K562 (cell line): ENCODE measurements at regions not wholly inside any gene's neighbourhood (a gene's known extent, or its start where the extent isn't known, plus 50 kb on each side); places are given as distances from the start of the nearest gene placed in this dataset.
A peak's percentile ranks its signal among the peaks of the same experiment; 100 is the strongest.

Experiments used
- ADNP ChIP-seq: fragments of 200-800 bp; sonication (Bioruptor generic); IDR thresholded peaks from 2 replicates; pipeline ENCODE4 v1.6.1; 2016; ENCODE audit warnings: missing genetic modification characterization, missing compliant biosample characterization
- CBFA2T3 ChIP-seq: fragments of 450-650 bp; IDR thresholded peaks from 2 replicates; pipeline ENCODE4 v1.6.1; 2017
- CBX3 ChIP-seq, 2 experiments: IDR thresholded peaks; 1 replicate in 1 of 2; 2 replicates in 1 of 2; pipeline ENCODE4 v1.6.1; 2012; ENCODE audit warnings: inconsistent platforms in 2 of 2, low read length in 2 of 2, borderline replicate concordance in 1 of 2, control low read depth in 1 of 2
- CEBPB ChIP-seq: fragments of 450-650 bp; IDR thresholded peaks from 2 replicates; pipeline ENCODE4 v1.6.1; 2016; ENCODE audit warnings: missing genetic modification characterization, missing compliant biosample characterization
- CTBP1 ChIP-seq: fragments of 450-650 bp; IDR thresholded peaks from 2 replicates; pipeline ENCODE4 v1.6.1; 2016; ENCODE audit warnings: borderline replicate concordance
- CXXC5 ChIP-seq: fragments of 250-450 bp; sonication (Bioruptor Pico); IDR thresholded peaks from 2 replicates; pipeline ENCODE4 v1.8.0; 2022; ENCODE audit warnings: inconsistent platforms, mild to moderate bottlenecking, moderate library complexity
- EP300 ChIP-seq: IDR thresholded peaks from 2 replicates; pipeline ENCODE4 v1.6.1; 2012; ENCODE audit warnings: low read length, improper control_type of control experiment
- GATAD2A ChIP-seq: fragments of 450-650 bp; IDR thresholded peaks from 2 replicates; pipeline ENCODE4 v1.6.1; 2017
- HMG20B ChIP-seq: fragments of 250-450 bp; sonication (Bioruptor Pico); IDR thresholded peaks from 2 replicates; pipeline ENCODE4 v1.5.0; 2021; ENCODE audit warnings: mild to moderate bottlenecking
- HMGN3 ChIP-seq: IDR thresholded peaks from 2 replicates; pipeline ENCODE4 v1.6.1; 2011; ENCODE audit warnings: borderline replicate concordance, low read depth, mild to moderate bottlenecking, mixed read lengths, low read length; ENCODE audit not compliant: insufficient read length; ENCODE audit errors: extremely low read depth
- MED1 ChIP-seq: sonication (generic); formaldehyde crosslinking; IDR thresholded peaks from 2 replicates; pipeline ENCODE4 v1.8.1; 2023; ENCODE audit warnings: missing genetic modification reagents, borderline replicate concordance
- MYC ChIP-seq, 2 experiments: fragments of 250-450 bp in 1 of 2; sonication (Bioruptor Pico) in 1 of 2; IDR thresholded peaks; 2 replicates each; pipeline versions ENCODE4 v1.5.1 to v1.6.1; 2012 to 2021; ENCODE audit warnings: low read depth in 2 of 2, borderline replicate concordance in 1 of 2, improper control_type of control experiment in 1 of 2, low read length in 1 of 2, mild to moderate bottlenecking in 1 of 2, moderate library complexity in 1 of 2
- NCOA1 ChIP-seq: fragments of 450-650 bp; IDR thresholded peaks from 2 replicates; pipeline ENCODE4 v1.6.1; 2016; ENCODE audit warnings: low read depth
- NCOR1 ChIP-seq: fragments of 450-650 bp; IDR thresholded peaks from 2 replicates; pipeline ENCODE4 v1.6.1; 2016; ENCODE audit warnings: mild to moderate bottlenecking, moderate library complexity
- NEUROD1 ChIP-seq: fragments of 150-350 bp; IDR thresholded peaks from 2 replicates; pipeline ENCODE4 v1.6.1; 2014; ENCODE audit warnings: borderline replicate concordance, low read length, low read depth; ENCODE audit not compliant: partially characterized antibody
- NFIC ChIP-seq: fragments of 450-650 bp; IDR thresholded peaks from 2 replicates; pipeline ENCODE4 v1.6.1; 2017; ENCODE audit warnings: mild to moderate bottlenecking, inconsistent platforms
- POLR3A ChIP-seq: IDR thresholded peaks from 2 replicates; pipeline ENCODE4 v1.6.1; 2011; ENCODE audit warnings: borderline replicate concordance, mild to moderate bottlenecking, moderate library complexity; ENCODE audit not compliant: insufficient read length, insufficient read depth; ENCODE audit errors: extremely low read depth
- TBP ChIP-seq: optimal IDR thresholded peaks from 2 replicates; pipeline ENCODE3; 2011; ENCODE audit warnings: low read depth, low read length, improper control_type of control experiment
- TCF7L2 ChIP-seq: fragments of 150-350 bp; IDR thresholded peaks from 2 replicates; pipeline ENCODE4 v1.6.1; 2016; ENCODE audit warnings: low read depth, mild to moderate bottlenecking, low read length, moderate library complexity
- ZBED1 ChIP-seq: IDR thresholded peaks from 2 replicates; pipeline ENCODE4 v1.6.1; 2014
- ZBTB7A ChIP-seq: IDR thresholded peaks from 2 replicates; pipeline ENCODE4 v1.6.1; 2011; ENCODE audit warnings: low read depth, mild to moderate bottlenecking, low read length, moderate library complexity, borderline replicate concordance; ENCODE audit not compliant: control insufficient read depth
- ZNF583 ChIP-seq: fragments of 250-450 bp; sonication (Bioruptor Pico); IDR thresholded peaks from 2 replicates; pipeline ENCODE4 v1.4.0; 2020
- ZNF717 ChIP-seq: fragments of 250-450 bp; sonication (Bioruptor Pico); IDR thresholded peaks from 2 replicates; pipeline ENCODE4 v1.5.0; 2021
- ZNF764 ChIP-seq: fragments of 250-450 bp; sonication (Bioruptor Pico); IDR thresholded peaks from 2 replicates; pipeline ENCODE4 v1.4.0; 2020; ENCODE audit warnings: low read depth, mild to moderate bottlenecking, moderate library complexity
- ZNF778 ChIP-seq: fragments of 450-650 bp; formaldehyde crosslinking; IDR thresholded peaks from 2 replicates; pipeline ENCODE4 v1.4.0; 2020; ENCODE audit warnings: mild to moderate bottlenecking, moderate library complexity
- TF ChIP-seq, protein P1 (sequence below): fragments of 250-450 bp; sonication (Bioruptor Pico); IDR thresholded peaks from 2 replicates; pipeline ENCODE4 v1.8.0; 2021; ENCODE audit warnings: borderline replicate concordance, mild to moderate bottlenecking, moderate library complexity; ENCODE audit not compliant: poor library complexity, severe bottlenecking
- TF ChIP-seq, protein P2 (sequence below), 2 experiments: fragments of 450-650 bp in 1 of 2; sonication (generic) in 1 of 2; formaldehyde crosslinking in 1 of 2; IDR thresholded peaks in 1 of 2; conservative IDR thresholded peaks in 1 of 2; 2 replicates each; pipeline versions ENCODE4 v1.6.1 to v1.8.1; 2016 to 2023; ENCODE audit warnings: mild to moderate bottlenecking in 2 of 2, moderate library complexity in 2 of 2, inconsistent platforms in 1 of 2, missing genetic modification reagents in 1 of 2
- TF ChIP-seq, protein P3 (sequence below): fragments of 250-450 bp; sonication (Bioruptor Pico); IDR thresholded peaks from 2 replicates; pipeline ENCODE4 v1.9.0; 2021; ENCODE audit warnings: mild to moderate bottlenecking
- TF ChIP-seq, protein P4 (sequence below): IDR thresholded peaks from 2 replicates; pipeline ENCODE4 v1.6.1; 2011; ENCODE audit not compliant: insufficient read length; ENCODE audit errors: extremely low read depth

DNA sequence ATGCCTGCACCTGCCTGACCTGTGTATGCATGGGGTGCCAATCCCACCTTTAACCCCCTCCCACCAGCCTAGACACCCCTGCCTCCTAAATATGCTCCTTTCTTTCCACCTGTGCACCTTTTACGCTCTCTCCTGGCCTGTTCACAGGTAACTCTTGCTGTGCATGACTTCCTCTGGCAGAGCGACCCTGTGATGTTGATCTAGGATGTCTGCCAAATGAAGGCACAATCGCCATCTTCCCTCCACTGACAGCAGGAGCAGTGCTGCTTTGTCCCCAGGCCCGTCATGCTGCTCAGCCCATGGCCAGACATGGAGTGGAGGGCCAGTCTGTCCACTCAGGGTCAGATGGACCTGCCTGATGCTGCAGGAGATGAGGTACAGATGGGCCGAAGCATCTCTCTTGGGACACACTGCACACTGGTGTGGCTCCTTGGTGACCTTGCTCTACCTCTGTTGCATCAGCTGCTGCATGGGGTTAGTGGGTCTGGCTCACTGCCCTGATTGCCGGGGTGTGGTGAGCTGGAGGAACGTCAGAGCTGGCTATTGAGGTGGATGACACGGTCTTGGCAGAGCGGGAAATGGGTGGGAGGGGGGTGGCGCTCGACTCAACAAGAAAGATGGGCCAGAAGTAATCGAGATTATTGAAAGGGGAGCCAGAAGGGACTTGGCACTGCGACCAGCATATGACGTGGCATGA, 101.7 kb upstream of the PITX1 start (continued):
- TF ChIP-seq POLR3A (no peak), NEUROD1 (no peak), HMG20B (CRISPR knock-in tag) (no peak), EP300 (peak; percentile 77), GATAD2A (no peak), NCOR1 (peak; percentile 31; the same call in 1 of the 2 replicates), CEBPB (tag) (peak; percentile 83), ZNF583 (CRISPR knock-in tag) (0 out of 2 replicates have a peak, but pooled peaks have one; percentile 44), ADNP (tag) (no peak), MED1 (CRISPR knock-in tag) (no peak), ZNF764 (CRISPR knock-in tag) (no peak), MYC (IDR thresholded peaks at IDR 0.05; ENCODE audit: low read depth, low read length) (peak; percentile 89), MYC (CRISPR knock-in tag; IDR thresholded peaks at IDR 0.05; ENCODE audit: borderline replicate concordance, low read depth) (no peak), TBP (no peak), NFIC (peak; percentile 90), CBX3 (IDR thresholded peaks at IDR 0.05; ENCODE audit: borderline replicate concordance in 1 of 2, low read length in 2 of 2) (peak in 1 of 2 experiments; percentile 49; a peak in 1 of 3 replicates), CBFA2T3 (peak; percentile 50), CXXC5 (CRISPR knock-in tag) (peak; percentile 75), ZBED1 (no peak), ZNF717 (no peak), ZBTB7A (no peak), ZNF778 (CRISPR knock-in tag) (no peak), CTBP1 (peak; percentile 98), HMGN3 (no peak), NCOA1 (peak; percentile 32; the same call in 1 of the 2 replicates), TCF7L2 (no peak)
- TF ChIP-seq, protein P1, sequence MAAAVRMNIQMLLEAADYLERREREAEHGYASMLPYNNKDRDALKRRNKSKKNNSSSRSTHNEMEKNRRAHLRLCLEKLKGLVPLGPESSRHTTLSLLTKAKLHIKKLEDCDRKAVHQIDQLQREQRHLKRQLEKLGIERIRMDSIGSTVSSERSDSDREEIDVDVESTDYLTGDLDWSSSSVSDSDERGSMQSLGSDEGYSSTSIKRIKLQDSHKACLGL (CRISPR knock-in tag), result no peak
- TF ChIP-seq, protein P2, sequence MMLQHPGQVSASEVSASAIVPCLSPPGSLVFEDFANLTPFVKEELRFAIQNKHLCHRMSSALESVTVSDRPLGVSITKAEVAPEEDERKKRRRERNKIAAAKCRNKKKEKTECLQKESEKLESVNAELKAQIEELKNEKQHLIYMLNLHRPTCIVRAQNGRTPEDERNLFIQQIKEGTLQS (IDR thresholded peaks at IDR 0.05), result peak; percentile 93
- TF ChIP-seq, protein P2 (CRISPR knock-in tag; conservative IDR thresholded peaks at IDR 0.05), result no peak
- TF ChIP-seq, protein P3, sequence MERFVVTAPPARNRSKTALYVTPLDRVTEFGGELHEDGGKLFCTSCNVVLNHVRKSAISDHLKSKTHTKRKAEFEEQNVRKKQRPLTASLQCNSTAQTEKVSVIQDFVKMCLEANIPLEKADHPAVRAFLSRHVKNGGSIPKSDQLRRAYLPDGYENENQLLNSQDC (CRISPR knock-in tag), result no peak
- TF ChIP-seq, protein P4, sequence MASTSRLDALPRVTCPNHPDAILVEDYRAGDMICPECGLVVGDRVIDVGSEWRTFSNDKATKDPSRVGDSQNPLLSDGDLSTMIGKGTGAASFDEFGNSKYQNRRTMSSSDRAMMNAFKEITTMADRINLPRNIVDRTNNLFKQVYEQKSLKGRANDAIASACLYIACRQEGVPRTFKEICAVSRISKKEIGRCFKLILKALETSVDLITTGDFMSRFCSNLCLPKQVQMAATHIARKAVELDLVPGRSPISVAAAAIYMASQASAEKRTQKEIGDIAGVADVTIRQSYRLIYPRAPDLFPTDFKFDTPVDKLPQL, result no peak
